NCI-H1436 (cell line): ENCODE measurements at regions not wholly inside any gene's neighbourhood (a gene's known extent, or its start where the extent isn't known, plus 50 kb on each side); places are given as distances from the start of the nearest gene placed in this dataset.

Experiments
- DNase-seq: peaks from one replicate; lab custom pipeline; 2025; lab: John Stamatoyannopoulos, UW

GRCh38 chrX:10021461-10022272, 54.5 kb downstream of the CLDN34 start:
- no peak for DNase-seq

GRCh38 chrX:10022273-10022541, 55.0 kb downstream of the CLDN34 start:
- no peak for DNase-seq

GRCh38 chrX:10022580-10023245, 55.6 kb downstream of the CLDN34 start:
- no peak for DNase-seq

DNA sequence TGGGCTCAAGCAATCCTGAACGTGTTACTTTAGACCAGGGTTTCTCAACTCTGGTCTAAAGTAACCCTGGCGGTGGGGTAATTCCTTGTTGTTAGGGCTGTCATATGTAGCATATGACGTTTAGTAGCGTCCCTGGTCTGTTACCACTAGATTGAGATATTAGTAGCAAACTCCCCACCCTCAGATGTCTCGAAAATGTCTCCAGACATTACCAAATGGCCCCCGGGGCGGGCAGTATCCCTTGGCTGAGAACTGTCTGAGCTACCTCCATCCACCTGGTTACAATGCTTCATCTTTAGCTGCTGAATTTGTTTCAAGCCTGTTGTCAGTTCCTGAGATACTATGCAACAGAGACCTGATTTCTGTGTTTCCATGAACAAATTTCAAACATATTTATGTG, 56.7 kb downstream of the CLDN34 start:
- DNase-seq: no peak

DNA sequence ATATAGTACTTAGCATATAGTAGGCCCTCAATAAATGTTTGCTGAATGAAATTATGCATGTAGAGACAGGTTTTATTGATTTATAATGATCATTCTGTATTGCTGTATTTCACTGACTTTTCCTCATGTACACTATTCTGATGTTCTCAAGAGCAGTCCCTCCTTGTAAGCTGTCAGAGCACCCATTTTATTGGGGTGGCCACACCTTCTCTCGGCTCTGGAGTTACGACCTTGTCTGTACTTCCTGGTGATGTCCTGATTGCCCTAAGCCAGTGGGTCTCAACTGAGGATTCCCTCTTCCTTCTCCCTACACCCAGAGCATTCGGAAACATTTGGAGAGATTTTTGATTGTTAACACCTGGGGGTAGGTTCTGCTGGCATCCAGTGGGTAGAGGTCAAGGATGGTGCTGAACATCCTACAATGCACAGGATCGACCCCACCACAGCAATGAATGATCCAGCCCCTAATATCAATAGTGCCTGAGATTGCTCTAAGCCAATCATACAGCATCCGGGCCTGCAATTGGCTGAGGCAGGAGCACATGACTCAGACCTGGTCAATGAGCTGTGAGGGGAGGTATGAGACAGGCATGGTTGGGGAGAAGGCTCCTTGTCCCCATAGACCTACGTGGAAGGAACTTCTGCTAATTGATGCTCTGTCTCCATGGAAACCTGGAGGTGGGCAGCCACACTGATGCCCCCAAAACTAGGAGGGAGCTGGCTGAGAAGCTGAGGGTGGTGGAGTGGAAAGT, 58.8 kb downstream of the CLDN34 start:
- no peak for DNase-seq

GRCh38 chrX:10028283-10029104, 61.3 kb downstream of the CLDN34 start:
- DNase-seq: no peak

DNA sequence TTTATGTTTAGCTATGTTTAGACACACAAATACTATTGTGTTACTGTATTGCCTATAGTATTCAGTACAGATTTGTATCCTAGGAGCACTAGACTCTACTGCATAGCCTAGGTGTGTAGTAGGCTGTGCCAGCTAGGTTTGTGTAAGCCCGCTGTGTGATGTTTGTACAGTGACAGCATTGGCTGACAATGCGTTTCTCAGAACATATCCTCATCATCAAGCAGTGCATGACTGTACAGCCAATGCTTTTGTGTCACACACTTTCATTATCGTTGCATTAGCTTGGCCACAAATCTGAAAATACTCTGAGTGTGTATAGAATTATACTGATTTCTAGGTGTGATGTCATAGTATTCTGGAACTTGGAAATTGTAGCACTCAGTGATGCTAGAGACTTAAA, 63.4 kb downstream of the CLDN34 start:
- no peak for DNase-seq

DNA sequence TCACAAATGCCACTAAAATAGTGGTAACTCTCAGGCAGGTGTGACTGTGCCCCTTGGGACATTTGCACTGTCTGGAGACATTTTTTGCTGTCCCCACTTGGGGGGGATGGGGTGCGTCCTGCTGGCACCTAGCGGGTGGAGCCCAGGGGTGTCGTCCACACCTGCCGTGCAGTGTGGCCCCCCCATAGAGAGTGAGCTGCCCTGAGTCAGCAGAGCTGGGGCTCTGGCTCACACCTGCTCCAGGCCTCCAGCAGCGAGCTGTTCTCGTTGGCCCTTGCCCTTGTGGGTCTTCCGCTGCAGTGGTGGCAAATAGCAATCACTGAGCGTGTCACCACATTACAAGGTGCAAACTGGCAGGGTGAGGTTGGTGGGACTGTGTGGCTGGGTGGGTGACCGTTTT, 64.6 kb downstream of the CLDN34 start:
- no peak for DNase-seq

DNA sequence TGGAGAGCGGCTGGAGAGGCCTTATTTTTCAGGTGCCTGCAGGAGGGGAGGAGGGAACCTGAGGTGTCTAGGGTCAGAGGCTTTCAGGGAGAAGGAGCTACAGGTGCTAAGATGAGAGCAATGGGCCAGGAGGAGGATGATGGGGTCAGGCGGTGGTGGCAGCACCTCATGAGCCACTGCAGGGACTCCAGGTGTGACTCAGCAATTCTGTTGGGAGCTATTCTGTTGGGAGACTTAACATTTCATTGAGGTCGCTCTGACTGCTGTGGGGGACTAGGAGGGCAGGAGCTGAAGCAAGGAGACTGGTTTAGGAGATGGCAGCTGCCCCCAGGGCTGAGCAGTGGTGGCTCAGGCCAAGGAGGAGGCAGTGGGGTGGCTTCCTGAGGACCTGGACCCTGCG, 65.0 kb downstream of the CLDN34 start:
- DNase-seq: peak; percentile 0

GRCh38 chrX:10033375-10034007, 66.3 kb downstream of the CLDN34 start:
- no peak for DNase-seq

DNA sequence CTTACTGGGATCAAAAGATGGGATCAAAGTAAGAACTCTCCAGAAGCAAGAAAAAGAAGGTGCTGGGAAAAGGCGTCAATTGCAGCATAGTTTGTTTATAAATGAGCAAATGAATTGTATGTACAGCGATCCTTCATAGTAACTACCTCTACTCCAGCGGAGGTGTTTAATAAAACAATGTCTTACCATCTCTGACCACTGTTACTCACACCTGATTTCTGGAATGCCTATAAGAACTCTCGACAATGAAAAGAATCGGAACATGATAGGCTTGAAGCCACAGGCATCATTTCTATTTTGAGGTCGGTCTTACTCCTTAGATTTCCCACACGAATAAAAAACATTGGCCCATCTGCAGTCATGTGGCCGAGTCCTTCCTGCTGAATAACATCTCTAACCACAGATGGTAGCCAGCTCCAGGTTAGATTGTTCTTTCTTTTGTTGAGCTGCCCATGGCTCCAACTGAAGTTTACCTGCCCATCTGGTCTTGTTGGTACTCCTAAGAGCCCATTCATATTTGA, 67.6 kb downstream of the CLDN34 start:
- DNase-seq: no peak

- no peak for DNase-seq
Measured at GRCh38 chrX:10038585-10038984, 71.4 kb downstream of the CLDN34 start.

DNA sequence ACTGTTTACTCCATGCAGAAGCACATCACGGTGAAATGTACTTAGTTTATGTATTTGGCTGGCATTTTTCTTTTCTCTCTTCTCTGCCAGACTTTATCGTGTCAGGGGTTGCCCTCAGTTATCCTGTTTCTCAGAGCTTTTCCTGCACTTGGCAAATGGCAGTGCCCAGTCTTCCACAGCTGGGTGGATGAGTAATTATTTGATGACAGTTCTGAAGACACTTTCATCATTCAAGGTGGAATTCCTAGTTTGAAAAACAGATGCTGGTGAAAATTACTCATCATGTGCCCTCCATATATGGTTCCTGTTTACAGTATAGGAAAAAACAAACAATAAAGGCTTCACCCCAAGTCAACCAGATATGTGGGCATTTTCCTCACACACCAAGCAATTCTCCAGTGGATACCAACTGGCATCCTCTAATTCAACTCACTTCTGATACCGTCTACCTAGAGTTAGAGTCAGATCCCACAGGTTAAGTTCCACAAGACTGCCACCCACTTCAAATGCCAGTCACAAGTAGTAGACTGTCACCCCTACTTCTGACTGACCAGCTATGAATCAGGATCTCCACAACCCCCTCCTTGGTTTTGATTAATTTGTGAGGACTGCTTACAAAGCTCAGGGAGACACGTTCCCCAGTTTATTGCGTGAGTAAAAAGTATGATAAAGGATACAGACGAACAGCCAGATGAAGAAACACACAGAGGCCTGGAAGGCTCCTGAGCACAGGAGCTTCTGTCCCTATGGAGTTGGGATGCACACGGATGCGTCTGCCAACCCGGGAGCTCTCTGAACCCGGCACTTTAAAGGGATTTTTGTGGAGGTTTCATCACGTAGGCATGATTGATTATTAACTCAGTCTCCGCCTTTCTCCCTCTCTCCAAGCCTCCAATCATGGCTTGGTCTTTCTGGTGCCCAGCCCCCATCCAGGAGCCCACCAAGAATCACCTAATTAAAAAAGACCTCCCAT, 72.9 kb downstream of the CLDN34 start:
- no peak for DNase-seq

DNA sequence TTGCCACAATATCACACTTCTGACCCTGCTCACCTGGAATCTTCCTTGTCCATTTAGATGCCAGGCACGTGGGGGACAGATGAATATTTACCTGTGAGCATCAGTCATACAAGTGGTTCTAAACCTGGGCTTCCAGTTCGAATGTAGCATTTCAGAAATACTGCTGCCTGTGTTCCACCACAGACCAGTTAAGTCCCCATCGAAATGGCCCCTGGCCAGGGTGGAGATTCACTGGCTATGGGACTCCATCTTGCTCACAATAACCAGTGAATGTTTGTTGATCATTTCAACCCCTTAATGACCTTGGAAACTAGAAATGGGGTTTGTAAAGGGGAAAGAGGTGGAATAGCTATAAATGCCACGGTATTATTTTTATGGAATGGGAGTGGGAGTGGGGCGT, 73.8 kb downstream of the CLDN34 start:
- DNase-seq: no peak

DNA sequence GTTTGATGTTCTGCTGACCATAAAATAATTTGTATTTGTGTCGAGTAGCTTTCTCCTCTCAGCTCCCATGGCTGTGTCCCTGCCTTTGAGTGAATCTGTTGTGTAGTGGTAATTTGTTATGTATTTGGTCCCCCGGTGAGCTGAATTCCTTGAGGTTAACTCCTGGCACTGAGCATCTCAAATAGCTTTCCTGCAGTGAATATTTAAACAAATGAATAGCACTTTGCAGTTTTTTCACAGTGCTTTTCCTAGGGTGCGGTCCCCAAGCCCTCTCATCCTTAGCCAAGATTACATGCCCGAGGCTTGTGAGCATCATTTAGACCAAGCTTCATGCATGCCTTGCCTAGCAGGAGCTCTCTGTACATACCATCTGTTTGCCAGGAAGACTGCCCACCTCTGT, 74.2 kb downstream of the CLDN34 start:
- DNase-seq: no peak

GRCh38 chrX:10042055-10042454, 74.9 kb downstream of the CLDN34 start:
- DNase-seq: no peak

DNA sequence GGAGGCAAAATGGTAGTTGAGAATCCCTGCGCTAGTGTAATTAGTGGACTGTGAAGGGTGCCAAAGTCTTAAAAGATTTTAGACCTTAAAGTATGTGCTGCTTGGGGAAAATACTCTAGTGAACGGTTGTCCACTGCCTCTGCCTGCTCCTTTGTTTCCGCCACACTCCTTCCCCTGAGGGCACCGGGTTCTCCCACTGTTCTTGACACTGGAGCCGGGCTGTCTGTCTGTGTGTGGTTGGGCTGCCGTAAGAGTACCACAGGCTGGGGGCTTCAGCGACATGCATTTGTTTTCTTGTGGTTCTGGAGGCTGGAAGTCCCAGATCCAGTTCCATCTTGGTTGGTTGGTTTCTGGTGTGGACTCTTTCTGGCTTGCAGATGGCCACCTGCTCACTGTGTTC, 76.2 kb downstream of the CLDN34 start:
- no peak for DNase-seq

DNA sequence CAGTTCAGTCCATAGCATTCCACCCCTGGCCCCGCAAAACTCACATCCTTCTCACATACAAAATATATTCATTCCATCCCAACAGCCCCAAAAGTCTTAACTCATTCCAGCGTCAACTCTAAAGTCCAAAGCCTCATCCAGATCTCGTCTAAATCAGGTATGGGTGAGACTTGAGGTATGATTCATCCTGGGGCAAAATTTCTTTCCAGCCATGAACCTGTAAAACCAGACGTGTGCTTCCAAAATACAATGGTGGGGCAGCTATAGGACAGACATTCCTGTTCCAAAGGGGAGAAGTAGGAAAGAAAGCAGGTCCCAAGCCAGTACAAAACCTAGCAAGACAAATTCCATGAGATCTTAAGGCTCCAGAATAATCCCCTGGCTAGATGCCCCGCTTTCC, 76.9 kb downstream of the CLDN34 start:
- no peak for DNase-seq

GRCh38 chrX:10045327-10046000, 78.3 kb downstream of the CLDN34 start:
- no peak for DNase-seq

DNA sequence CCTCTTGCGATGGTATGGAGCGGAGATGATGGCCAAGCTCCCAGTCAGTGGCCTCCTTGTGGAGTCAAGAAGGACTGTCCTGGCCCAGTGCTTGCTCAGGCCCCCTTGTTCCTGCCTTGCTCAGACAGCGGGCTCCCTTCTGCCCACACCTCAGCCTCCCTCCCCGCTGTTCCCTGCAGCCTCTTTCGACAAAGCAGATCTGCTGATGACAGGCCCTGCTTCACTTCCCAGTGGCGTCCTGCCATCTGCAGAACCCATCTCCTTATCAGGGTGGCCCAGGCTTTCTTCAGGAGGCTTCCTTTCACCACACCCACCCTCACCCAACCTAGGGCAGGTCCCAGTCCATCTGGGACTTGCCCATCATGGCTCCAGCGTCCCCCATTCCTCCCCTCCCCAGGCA, 80.0 kb downstream of the CLDN34 start:
- DNase-seq: no peak
